ENCODE measurements at regions not wholly inside any gene's neighbourhood (a gene's known extent, or its start where the extent isn't known, plus 50 kb on each side); places are given as distances from the start of the nearest gene placed in this dataset.

DNA sequence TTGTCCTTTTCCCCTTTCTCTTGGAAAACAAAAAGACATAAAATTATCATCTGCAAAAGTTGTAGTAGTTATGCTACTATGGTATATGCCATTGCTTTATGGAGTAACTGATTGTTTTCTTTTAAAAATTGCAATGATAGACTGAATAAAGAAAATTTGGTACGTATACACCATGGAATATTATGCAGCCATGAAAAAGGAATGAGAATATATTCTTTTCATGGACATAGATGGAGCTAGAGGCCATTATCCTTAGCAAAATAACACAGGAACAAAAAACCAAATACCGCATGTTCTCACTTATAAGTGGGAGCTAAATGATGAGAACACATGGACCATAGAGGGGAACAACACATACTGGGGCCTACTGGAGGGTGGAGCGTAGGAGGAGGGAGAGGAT, 538.8 kb downstream of the PLXDC2 start:
- TF ChIP-seq, protein P1, sequence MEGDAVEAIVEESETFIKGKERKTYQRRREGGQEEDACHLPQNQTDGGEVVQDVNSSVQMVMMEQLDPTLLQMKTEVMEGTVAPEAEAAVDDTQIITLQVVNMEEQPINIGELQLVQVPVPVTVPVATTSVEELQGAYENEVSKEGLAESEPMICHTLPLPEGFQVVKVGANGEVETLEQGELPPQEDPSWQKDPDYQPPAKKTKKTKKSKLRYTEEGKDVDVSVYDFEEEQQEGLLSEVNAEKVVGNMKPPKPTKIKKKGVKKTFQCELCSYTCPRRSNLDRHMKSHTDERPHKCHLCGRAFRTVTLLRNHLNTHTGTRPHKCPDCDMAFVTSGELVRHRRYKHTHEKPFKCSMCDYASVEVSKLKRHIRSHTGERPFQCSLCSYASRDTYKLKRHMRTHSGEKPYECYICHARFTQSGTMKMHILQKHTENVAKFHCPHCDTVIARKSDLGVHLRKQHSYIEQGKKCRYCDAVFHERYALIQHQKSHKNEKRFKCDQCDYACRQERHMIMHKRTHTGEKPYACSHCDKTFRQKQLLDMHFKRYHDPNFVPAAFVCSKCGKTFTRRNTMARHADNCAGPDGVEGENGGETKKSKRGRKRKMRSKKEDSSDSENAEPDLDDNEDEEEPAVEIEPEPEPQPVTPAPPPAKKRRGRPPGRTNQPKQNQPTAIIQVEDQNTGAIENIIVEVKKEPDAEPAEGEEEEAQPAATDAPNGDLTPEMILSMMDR (IDR thresholded peaks at IDR 0.05) = no peak
- no peak for TF ChIP-seq ZFX (IDR thresholded peaks at IDR 0.05; ENCODE audit: borderline replicate concordance)
